Fibroblast of the aortic adventitia (primary cell): ENCODE measurements at regions not wholly inside any gene's neighbourhood (a gene's known extent, or its start where the extent isn't known, plus 50 kb on each side); places are given as distances from the start of the nearest gene placed in this dataset.

ENCODE experiments used
- DNase-seq: peaks from one replicate; pipeline ENCODE4 v3.0.0-alpha.2; 2010; ENCODE audit warnings: low read depth
- H3K4me3 ChIP-seq: 2 replicates; pipeline ENCODE4 v1.5.1; 2011; ENCODE audit warnings: low read depth, mild to moderate bottlenecking, control low read depth, low read length, moderate library complexity
- TF ChIP-seq, protein P1 (sequence below): IDR thresholded peaks from 2 replicates; pipeline ENCODE4 v1.5.1; 2011; ENCODE audit warnings: mild to moderate bottlenecking, low read length, control low read depth, inconsistent platforms; ENCODE audit not compliant: insufficient read depth

DNA sequence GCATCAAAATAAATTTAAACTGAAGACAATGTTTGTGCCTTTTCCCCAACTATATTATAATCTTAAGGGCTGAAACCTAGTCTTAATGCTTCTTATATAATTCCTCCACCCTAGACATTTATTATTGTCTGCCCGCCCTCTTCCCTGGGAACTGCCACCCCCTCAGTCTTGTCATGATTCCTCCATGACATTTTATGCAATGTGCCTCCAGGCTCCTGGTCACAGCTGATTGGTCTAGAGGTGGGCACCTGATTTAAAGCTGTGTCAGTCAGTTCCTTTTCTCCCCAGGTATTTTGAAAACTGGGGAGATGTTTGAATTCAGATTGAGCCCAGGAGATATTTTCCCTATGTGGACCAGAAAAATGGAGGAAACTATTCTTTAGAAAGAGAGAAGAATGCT lies 401.4 kb downstream of the PCNX1 start:
- no peak overlapping the region for H3K4me3 ChIP-seq
- no peak for DNase-seq
- TF ChIP-seq, protein P1, sequence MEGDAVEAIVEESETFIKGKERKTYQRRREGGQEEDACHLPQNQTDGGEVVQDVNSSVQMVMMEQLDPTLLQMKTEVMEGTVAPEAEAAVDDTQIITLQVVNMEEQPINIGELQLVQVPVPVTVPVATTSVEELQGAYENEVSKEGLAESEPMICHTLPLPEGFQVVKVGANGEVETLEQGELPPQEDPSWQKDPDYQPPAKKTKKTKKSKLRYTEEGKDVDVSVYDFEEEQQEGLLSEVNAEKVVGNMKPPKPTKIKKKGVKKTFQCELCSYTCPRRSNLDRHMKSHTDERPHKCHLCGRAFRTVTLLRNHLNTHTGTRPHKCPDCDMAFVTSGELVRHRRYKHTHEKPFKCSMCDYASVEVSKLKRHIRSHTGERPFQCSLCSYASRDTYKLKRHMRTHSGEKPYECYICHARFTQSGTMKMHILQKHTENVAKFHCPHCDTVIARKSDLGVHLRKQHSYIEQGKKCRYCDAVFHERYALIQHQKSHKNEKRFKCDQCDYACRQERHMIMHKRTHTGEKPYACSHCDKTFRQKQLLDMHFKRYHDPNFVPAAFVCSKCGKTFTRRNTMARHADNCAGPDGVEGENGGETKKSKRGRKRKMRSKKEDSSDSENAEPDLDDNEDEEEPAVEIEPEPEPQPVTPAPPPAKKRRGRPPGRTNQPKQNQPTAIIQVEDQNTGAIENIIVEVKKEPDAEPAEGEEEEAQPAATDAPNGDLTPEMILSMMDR, result no peak

DNA sequence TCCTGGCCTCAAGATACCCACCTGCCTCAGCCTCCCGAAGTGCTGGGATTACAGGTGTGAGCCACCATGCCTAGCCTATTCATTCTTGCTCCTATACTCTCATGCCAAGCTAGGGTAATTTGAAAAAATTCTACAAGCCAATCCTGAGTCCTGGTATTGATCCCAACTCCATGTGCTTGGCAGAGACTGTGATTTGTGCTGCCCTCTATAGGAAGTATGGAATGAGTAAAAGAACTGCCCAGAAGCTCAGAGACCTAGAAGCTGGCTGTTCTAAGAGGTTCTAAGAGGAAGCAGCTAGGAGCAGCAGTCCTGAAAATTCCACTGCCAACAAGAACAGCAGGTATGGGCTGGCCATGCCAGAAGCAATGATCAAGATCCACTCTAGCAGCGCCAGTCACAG lies 402.5 kb downstream of the PCNX1 start:
- no peak for DNase-seq
- no peak overlapping the region for H3K4me3 ChIP-seq
- TF ChIP-seq, protein P1, result no peak

DNA sequence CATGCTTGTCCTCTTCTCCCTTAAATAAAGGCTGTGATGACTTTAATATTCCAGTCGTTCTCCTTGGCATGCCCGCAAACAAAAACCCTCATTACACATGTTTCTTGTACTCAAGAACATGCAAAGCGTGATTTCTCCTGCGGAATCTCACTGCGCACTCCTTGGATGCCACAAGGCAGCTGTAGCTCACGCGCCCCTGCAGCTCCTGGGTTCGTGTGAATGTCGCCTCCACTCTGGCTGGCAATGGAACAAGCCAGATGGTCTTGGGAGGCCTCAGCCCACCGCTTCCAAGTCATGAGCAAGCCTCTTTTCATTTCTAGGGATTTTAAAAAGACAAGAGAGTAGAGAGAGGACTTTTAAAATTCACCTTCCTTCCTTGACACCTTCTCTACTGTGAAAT lies 403.8 kb downstream of the PCNX1 start:
- DNase-seq, result no peak
- no peak overlapping the region for H3K4me3 ChIP-seq
- TF ChIP-seq, protein P1, result no peak

DNA sequence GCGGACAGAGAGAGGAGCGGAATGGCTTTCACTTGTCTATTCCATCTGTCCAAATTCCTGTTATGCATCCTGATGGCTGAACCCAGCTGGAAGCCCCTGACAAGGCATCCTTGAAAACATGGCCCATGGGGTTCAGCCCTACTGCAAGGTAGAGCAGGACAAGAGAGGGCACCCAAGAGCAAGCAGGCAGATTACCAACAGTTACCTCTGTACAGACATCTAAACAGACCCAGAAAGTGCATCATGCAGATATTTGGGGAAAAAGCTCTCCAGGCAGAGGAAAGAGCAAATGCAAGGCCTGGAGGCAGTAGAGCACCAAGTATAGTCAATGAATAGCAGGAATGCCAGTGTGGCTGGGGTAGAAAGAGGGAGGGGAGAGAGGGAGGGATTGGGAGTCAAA lies 407.5 kb downstream of the PCNX1 start:
- DNase-seq, result no peak
- no peak overlapping the region for H3K4me3 ChIP-seq
- TF ChIP-seq, protein P1, result no peak

DNA sequence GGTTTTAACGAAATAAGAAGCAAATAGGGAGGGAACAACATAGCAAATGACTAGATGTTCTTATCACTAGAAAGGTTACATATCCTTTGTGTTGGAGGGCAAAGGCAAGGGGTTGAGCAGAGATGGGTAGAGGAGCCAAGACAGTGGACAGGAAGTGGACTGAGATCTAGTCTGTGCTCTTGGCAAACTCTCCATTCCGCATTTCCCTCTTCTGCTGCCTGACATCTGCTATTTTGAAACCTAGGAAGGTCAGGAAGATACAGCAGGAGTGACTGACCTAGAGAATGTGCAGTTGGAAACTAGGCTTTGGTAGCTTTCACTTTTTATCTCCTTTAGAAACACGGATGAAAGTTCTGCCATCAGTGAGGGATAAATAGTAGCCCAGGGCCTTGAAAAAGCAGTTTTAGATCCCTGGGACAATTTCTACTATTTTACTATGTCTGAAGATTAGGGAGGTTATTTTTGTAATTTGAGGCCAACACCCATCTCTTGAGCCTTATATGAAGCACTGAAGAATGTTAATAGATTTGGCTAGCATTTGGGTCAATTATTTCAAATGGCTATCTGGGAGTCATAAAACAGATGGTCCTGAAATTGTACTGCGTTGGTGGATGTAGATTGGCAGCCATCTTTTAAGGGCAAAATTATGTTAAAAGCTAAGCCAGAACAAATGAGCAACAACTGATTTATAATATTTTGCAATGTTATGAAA lies 410.3 kb downstream of the PCNX1 start:
- no peak for DNase-seq
- TF ChIP-seq, protein P1, result no peak
- no peak overlapping the region for H3K4me3 ChIP-seq

DNA sequence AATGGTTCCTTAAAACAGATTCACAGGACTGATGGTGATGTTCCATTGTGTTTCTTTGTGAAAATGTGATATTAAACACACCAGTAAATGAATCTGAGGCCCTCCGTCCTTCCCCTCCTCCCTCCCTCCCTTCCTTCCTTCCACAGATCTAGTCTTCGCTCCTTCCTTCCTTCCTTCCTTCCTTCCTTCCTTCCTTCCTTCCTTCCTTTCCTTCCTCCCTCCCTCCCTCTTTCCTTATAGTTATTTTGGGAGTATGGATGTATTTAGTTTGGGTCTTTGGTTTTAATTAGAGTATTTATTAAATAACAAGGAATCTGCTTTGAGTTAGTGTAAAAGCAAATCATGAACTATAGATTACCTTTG lies 410.8 kb downstream of the PCNX1 start:
- DNase-seq, result no peak
- no peak overlapping the region for H3K4me3 ChIP-seq
- TF ChIP-seq, protein P1, result no peak

DNA sequence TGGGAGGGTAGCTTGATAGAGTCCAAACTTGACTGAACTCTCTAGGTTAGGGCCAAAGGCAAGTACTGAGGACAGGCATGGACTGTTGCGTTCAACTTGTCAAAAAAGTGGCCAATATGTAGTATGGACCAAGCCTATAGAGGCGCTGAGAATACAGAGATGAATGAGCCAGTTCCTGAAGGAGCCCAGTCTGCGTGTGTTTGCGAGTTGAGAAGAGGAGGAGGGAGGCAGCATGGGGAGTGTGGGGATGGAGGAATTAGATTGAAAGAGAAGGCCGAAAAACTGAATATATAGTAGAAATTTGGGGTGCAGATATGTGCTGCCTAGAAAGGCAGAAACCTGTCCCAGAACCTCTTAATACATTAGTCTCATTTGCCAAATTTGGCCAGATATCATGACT lies 412.4 kb downstream of the PCNX1 start:
- peak; percentile 48 for DNase-seq
- TF ChIP-seq, protein P1, result no peak

More for the DNA sequence above, 412.4 kb downstream of the PCNX1 start:
- peak overlapping the region; percentile 80 for H3K4me3 ChIP-seq
